MM.1S (cell line): ENCODE measurements at regions not wholly inside any gene's neighbourhood (a gene's known extent, or its start where the extent isn't known, plus 50 kb on each side); places are given as distances from the start of the nearest gene placed in this dataset.

ENCODE experiments used
- DNase-seq: peaks from one replicate; pipeline ENCODE4 v3.0.0-alpha.2; 2015
- H2AFZ ChIP-seq: fragments of 300-600 bp; sonication (generic); 2 replicates; pipeline ENCODE4 v1.6.0; 2016; ENCODE audit warnings: antibody characterized with exemption, low read length
- H3F3A ChIP-seq: fragments of 300-600 bp; sonication (generic); 2 replicates; pipeline ENCODE4 v1.6.1; 2016; ENCODE audit warnings: mild to moderate bottlenecking, antibody characterized with exemption, low read length, moderate library complexity, mixed read lengths; ENCODE audit not compliant: insufficient read depth
- H3K27ac ChIP-seq: fragments of 300-600 bp; sonication (generic); 2 replicates; pipeline ENCODE4 v1.5.1; 2016; ENCODE audit warnings: mild to moderate bottlenecking, low read length
- H3K27me3 ChIP-seq: fragments of 300-600 bp; sonication (generic); replicated peaks from 2 replicates; pipeline ENCODE4 v1.6.0; 2016; ENCODE audit warnings: low read length; ENCODE audit not compliant: insufficient read depth
- H3K36me3 ChIP-seq: fragments of 300-600 bp; sonication (generic); replicated peaks from 2 replicates; pipeline ENCODE4 v1.6.1; 2016; ENCODE audit warnings: mild to moderate bottlenecking, low read length, mixed read lengths; ENCODE audit not compliant: insufficient read depth
- H3K4me1 ChIP-seq: fragments of 300-600 bp; sonication (generic); 2 replicates; pipeline ENCODE4 v1.6.1; 2016; ENCODE audit warnings: low read length, mixed read lengths
- H3K4me2 ChIP-seq: fragments of 300-600 bp; sonication (generic); 2 replicates; pipeline ENCODE4 v1.6.0; 2016; ENCODE audit warnings: low read depth, low read length
- H3K4me3 ChIP-seq: fragments of 300-600 bp; sonication (generic); 2 replicates; pipeline ENCODE4 v1.5.1; 2016; ENCODE audit warnings: low read length, mixed read lengths
- H3K79me2 ChIP-seq: fragments of 300-600 bp; sonication (generic); 2 replicates; pipeline ENCODE4 v1.6.1; 2016; ENCODE audit warnings: mixed run types, low read length, mixed read lengths
- H3K9ac ChIP-seq: fragments of 300-600 bp; sonication (generic); 2 replicates; pipeline ENCODE4 v1.6.1; 2016; ENCODE audit warnings: low read length, mixed read lengths
- H3K9me2 ChIP-seq: fragments of 300-600 bp; sonication (generic); replicated peaks from 2 replicates; pipeline ENCODE4 v1.6.1; 2016; ENCODE audit warnings: mild to moderate bottlenecking, low read length, mixed read lengths; ENCODE audit not compliant: insufficient read depth
- H3K9me3 ChIP-seq: fragments of 300-600 bp; sonication (generic); replicated peaks from 2 replicates; pipeline ENCODE4 v1.6.1; 2016; ENCODE audit warnings: mild to moderate bottlenecking, low read length, mixed read lengths; ENCODE audit not compliant: insufficient read depth
- H4K20me1 ChIP-seq: fragments of 300-600 bp; sonication (generic); 2 replicates; pipeline ENCODE4 v1.6.1; 2016; ENCODE audit warnings: mild to moderate bottlenecking, low read length, moderate library complexity, mixed read lengths; ENCODE audit not compliant: insufficient read depth
- EZH2 ChIP-seq: fragments of 300-600 bp; sonication (generic); optimal IDR thresholded peaks from 2 replicates; pipeline ENCODE3; 2017; ENCODE audit warnings: low read depth, mild to moderate bottlenecking, antibody characterized with exemption, low read length, mixed read lengths
- EZH2phosphoT487 ChIP-seq: fragments of 300-600 bp; sonication (generic); IDR thresholded peaks from 2 replicates; pipeline ENCODE4 v1.6.1; 2018; ENCODE audit warnings: antibody characterized with exemption, low read length
- TF ChIP-seq, protein P1 (sequence below): fragments of 300-600 bp; sonication (generic); IDR thresholded peaks from 2 replicates; pipeline ENCODE4 v1.5.1; 2016; ENCODE audit warnings: antibody characterized with exemption, low read length, mixed read lengths

DNA sequence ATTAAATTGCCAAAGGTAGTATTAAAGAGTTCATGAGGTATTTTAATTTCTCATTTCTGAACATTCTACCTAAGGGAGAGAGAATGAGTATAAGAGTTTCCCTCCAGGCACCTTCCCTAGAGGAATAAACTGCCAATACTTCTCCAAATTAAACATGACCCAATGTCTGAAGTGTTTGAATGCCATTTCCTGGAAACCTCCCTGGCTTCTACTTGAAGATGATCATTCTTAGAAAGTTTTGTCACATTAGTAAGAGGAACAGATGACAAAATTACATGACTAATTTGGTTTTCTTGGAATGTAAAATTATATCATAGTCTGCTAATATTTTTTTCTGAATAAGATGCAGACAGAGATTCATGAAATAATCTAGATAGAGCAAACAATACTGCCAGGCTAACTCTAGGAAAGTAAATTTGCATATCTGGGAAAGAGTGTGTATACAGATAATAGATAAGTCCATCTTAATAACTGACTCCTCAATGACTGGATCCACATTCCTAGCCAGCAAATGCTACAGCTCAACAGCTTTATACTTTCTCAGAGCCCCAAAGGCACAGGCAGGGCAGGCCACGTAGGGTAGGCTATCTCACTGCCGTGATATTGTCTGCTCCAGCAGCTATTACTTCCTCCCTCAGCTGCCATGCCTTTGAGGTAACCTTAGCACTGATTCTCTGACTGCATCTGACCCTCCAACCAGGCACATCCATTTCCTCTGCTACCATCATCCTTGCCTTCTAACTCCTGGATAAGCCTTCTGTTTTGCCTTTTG, 630.8 kb upstream of the PIK3C3 start:
- Histone ChIP-seq H3F3A (no peaks in the 10 kb centered on the region), H3K4me2 (no peak overlapping the region), H3K9me3 (no peaks in the 10 kb centered on the region), H3K9me2 (no peaks in the 10 kb centered on the region), H4K20me1 (no peaks in the 10 kb centered on the region), H3K27ac (no peak overlapping the region), H3K4me3 (no peak overlapping the region), H3K9ac (no peak overlapping the region), H2AFZ (no peak overlapping the region), H3K27me3 (no peaks in the 10 kb centered on the region), H3K79me2 (no peaks in the 10 kb centered on the region), H3K36me3 (no peaks in the 10 kb centered on the region), H3K4me1 (no peaks in the 10 kb centered on the region)
- no peak for TF ChIP-seq EZH2phosphoT487
- TF ChIP-seq, protein P1, sequence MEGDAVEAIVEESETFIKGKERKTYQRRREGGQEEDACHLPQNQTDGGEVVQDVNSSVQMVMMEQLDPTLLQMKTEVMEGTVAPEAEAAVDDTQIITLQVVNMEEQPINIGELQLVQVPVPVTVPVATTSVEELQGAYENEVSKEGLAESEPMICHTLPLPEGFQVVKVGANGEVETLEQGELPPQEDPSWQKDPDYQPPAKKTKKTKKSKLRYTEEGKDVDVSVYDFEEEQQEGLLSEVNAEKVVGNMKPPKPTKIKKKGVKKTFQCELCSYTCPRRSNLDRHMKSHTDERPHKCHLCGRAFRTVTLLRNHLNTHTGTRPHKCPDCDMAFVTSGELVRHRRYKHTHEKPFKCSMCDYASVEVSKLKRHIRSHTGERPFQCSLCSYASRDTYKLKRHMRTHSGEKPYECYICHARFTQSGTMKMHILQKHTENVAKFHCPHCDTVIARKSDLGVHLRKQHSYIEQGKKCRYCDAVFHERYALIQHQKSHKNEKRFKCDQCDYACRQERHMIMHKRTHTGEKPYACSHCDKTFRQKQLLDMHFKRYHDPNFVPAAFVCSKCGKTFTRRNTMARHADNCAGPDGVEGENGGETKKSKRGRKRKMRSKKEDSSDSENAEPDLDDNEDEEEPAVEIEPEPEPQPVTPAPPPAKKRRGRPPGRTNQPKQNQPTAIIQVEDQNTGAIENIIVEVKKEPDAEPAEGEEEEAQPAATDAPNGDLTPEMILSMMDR: no peak
- no peak for TF ChIP-seq EZH2
- no peak for DNase-seq

DNA sequence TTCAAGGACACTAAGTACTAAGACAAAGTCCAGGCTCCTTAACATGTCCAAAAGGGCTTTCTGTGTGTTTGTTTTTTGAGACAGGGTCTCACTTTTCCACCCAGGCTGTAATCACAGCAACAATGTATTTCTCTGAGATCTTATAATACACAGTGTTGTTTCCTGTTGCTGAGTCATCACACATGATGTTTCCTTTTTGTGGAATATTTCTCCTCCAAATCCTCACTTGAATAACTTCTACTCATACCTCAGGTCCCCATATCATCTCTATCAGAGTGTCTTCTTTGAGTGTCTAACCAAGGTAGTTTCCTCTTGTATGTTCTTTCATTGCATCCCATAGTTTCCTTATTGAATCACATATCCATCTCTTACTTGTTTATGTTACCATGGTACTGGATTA, 632.0 kb upstream of the PIK3C3 start:
- DNase-seq: no peak

DNA sequence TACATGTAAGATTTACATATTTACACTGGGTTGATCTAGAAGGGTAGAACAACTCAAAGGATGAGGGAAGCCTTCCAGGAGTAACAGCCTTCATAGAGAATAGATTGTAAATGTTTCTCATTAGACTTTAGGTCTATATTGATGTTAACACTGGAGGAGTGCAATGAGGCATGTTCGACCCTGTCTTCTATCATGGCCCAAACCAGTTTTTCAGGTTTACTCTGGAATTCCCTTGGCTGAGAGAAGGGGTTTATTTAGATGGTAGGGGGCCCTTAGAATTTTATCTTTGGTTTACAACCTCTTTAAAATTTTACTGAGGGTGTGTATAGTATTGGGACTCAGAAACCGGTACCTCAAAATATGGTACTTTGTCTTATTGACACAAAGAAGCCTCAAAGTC, 634.9 kb upstream of the PIK3C3 start:
- Histone ChIP-seq H4K20me1 (no peaks in the 10 kb centered on the region), H3K79me2 (no peaks in the 10 kb centered on the region), H3K27ac (no peak overlapping the region), H3K36me3 (no peaks in the 10 kb centered on the region), H3F3A (no peaks in the 10 kb centered on the region), H3K9ac (no peak overlapping the region), H3K4me1 (no peaks in the 10 kb centered on the region), H3K4me2 (no peak overlapping the region), H2AFZ (no peak overlapping the region), H3K4me3 (no peak overlapping the region), H3K27me3 (no peaks in the 10 kb centered on the region), H3K9me3 (no peaks in the 10 kb centered on the region), H3K9me2 (no peaks in the 10 kb centered on the region)
- no peak for DNase-seq
- TF ChIP-seq EZH2 (no peak), EZH2phosphoT487 (no peak)
- TF ChIP-seq, protein P1: no peak

More for the DNA sequence above, 632.0 kb upstream of the PIK3C3 start:
- Histone ChIP-seq H3K27me3 (no peaks in the 10 kb centered on the region), H2AFZ (no peak overlapping the region), H3K4me2 (no peak overlapping the region), H3K9me3 (no peaks in the 10 kb centered on the region), H3F3A (no peaks in the 10 kb centered on the region), H3K9ac (no peak overlapping the region), H3K4me1 (no peaks in the 10 kb centered on the region), H3K27ac (no peak overlapping the region), H4K20me1 (no peaks in the 10 kb centered on the region), H3K4me3 (no peak overlapping the region), H3K36me3 (no peaks in the 10 kb centered on the region), H3K79me2 (no peaks in the 10 kb centered on the region), H3K9me2 (no peaks in the 10 kb centered on the region)
- TF ChIP-seq EZH2phosphoT487: no peak
- TF ChIP-seq, protein P1: no peak
- TF ChIP-seq EZH2: no peak
